Testis (tissue), 2 donors: ENCODE measurements at regions not wholly inside any gene's neighbourhood (a gene's known extent, or its start where the extent isn't known, plus 50 kb on each side); places are given as distances from the start of the nearest gene placed in this dataset.
"Not testable (repeated sequence)": the region's sequence is repeated elsewhere in the genome, so short reads cannot be mapped to it uniquely, and the experiment has no call there.

Experiments used
- DNase-seq: peaks from one replicate; pipeline ENCODE4 v3.0.0-alpha.2; 2019
- H3K27ac ChIP-seq, 2 donors: fragments of 200-600 bp; sonication (generic); one replicate each; pipeline ENCODE4 v1.5.1; 2019
- H3K27me3 ChIP-seq: fragments of 200-600 bp; sonication (generic); one replicate; pipeline ENCODE4 v1.5.1; 2019
- H3K36me3 ChIP-seq: fragments of 200-600 bp; sonication (generic); one replicate; pipeline ENCODE4 v1.5.1; 2017; ENCODE audit warnings: low read depth; ENCODE audit errors: missing control alignments
- H3K4me1 ChIP-seq: fragments of 200-600 bp; sonication (generic); one replicate; pipeline ENCODE4 v1.5.1; 2019
- H3K4me3 ChIP-seq, 2 donors: fragments of 200-600 bp; sonication (generic); one replicate each; pipeline ENCODE4 v1.5.1; 2017 to 2019
- H3K9me3 ChIP-seq: fragments of 200-600 bp; sonication (generic); one replicate; pipeline ENCODE4 v1.5.1; 2017
- CTCF ChIP-seq, 3 experiments: fragments of 450-650 bp in 2 of 3; fragments of 200-600 bp in 1 of 3; sonication (generic) in 1 of 3; IDR thresholded peaks; one replicate each; pipeline ENCODE4 v1.5.1; 2016 to 2019; ENCODE audit warnings: antibody characterized with exemption in 3 of 3, mild to moderate bottlenecking in 2 of 3, moderate library complexity in 1 of 3
- POLR2A ChIP-seq: fragments of 450-650 bp; IDR thresholded peaks from one replicate; pipeline ENCODE4 v1.6.1; 2017; ENCODE audit warnings: antibody characterized with exemption, mild to moderate bottlenecking, moderate library complexity
- WGBS, 2 donors: methylation state at CpG; one replicate each; pipeline ENCODE4 v1.1.5; 2018; 5-methylcytosine and 5-hydroxymethylcytosine counted together
- intact Hi-C: fragments of 100-400 bp; cut with DNase I; formaldehyde crosslinking; loops from one replicate; pipeline ENCODE4 v1.15.1; 2023; ENCODE audit warnings: low total_unique reads

DNA sequence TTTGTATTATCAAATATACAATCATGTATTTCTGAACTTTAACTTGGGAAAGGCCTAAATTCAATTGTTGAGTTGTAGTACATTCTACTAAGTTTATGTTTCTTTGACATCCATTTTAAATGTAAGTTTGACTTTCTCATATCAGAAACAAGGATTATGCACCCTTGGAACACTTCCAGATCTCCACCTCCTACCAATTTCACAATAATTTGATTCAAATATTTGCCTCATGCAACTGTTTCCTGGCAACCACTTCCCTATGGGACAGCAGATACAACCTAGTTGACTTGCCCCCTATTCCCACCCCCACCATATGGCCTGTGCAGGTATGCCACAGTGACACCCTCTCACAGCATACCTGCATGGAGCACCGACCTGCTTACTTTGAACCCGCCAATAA, 506.4 kb upstream of the PABPC4L start:
- TF ChIP-seq POLR2A (no peak), CTCF (IDR thresholded peaks at IDR 0.05) (no peak)
- no peak for DNase-seq
- no peaks in the 10 kb centered on the region for H3K36me3 ChIP-seq
- H3K9me3 ChIP-seq: no peaks in the 10 kb centered on the region
- WGBS, 2 donors: 92 to 100% methylated on average over 2 of the region's 2 CpGs
- H3K27me3 ChIP-seq: no peaks in the 10 kb centered on the region
- intact Hi-C loops: no loop called here
- no peaks in the 10 kb centered on the region for H3K4me1 ChIP-seq
- no peak overlapping the region for H3K4me3 ChIP-seq
- no peak overlapping the region for H3K27ac ChIP-seq

DNA sequence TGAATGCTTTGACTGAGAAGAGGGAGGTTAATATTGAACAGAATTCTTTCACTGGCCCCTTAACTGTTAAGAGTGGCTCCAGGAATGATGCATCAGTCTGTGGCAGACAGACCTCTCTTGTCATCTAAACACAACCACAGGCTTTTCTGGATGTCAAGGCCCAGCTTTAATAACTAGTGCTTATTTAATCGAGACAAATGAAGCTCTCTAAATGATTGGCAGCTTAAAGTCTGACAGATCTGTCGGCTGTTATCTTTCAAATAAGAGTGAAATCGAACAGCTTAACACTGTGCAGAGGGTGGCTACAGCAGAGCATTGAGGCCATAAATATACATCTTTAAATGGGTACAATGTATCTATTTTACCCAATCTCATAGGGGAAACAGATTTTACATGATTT, 500.8 kb upstream of the PABPC4L start:
- Histone ChIP-seq H3K9me3 (no peaks in the 10 kb centered on the region), H3K27ac (no peak overlapping the region), H3K36me3 (no peaks in the 10 kb centered on the region), H3K27me3 (no peaks in the 10 kb centered on the region), H3K4me1 (no peaks in the 10 kb centered on the region), H3K4me3 (no peak overlapping the region)
- TF ChIP-seq POLR2A: no peak
- TF ChIP-seq CTCF (IDR thresholded peaks at IDR 0.05): no peak
- intact Hi-C loops: no loop called here
- no peak for DNase-seq
- WGBS, 2 donors: 66 to 72% methylated on average over 3 of the region's 3 CpGs

DNA sequence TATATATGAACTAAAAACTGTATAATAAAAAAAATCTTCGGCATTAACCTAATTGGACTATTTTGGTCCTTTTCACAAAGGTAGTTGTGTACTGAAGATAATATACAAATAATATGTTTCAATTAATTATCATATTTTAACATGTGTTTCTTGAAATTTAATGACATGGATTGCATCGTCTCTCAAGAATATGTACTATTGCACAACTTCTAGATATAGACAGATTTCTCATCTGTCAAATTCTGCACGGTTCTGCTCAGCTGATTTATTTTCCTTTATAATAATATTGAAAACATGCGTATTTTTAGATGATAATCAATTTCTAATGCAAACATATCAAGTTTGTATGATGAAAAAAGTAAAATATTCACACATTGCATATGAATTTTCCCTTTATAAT, 498.7 kb upstream of the PABPC4L start:
- no peak overlapping the region for H3K4me3 ChIP-seq
- intact Hi-C loops: no loop called here
- no peaks in the 10 kb centered on the region for H3K9me3 ChIP-seq
- TF ChIP-seq POLR2A (no peak), CTCF (IDR thresholded peaks at IDR 0.05) (no peak)
- DNase-seq: no peak
- WGBS, 2 donors: 91 to 92% methylated on average over 4 of the region's 4 CpGs
- no peak overlapping the region for H3K27ac ChIP-seq
- H3K36me3 ChIP-seq: no peaks in the 10 kb centered on the region
- no peaks in the 10 kb centered on the region for H3K27me3 ChIP-seq
- no peaks in the 10 kb centered on the region for H3K4me1 ChIP-seq

DNA sequence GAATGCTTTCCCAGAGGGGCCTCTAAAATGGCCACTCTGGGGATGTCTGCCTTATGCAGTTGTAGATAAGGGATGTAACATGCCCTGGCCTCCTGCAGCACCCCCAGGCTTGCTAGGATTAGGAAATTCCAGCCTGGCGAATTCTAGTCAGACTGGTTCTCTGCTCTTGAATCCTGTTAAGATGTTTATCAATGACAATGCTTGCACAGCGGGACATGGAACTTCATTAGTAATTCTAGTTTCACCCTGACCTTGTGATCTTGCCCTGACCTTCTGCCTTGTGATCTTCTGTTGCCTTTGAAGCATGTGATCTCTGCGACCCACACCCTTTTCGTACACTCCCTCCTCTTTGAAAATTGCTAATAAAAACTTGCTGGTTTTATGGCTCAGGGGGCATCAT, 497.2 kb upstream of the PABPC4L start:
- H3K36me3 ChIP-seq, H3K9me3 ChIP-seq, H3K27me3 ChIP-seq, H3K4me1 ChIP-seq, intact Hi-C loops, H3K27ac ChIP-seq, H3K4me3 ChIP-seq, DNase-seq: not testable (repeated sequence)
- 90 to 92% methylated on average over 4 of the region's 4 CpGs for WGBS, 2 donors

GRCh38 chr4:134695433-134695832, 493.8 kb upstream of the PABPC4L start:
- 92 to 97% methylated on average over 1 of the region's 1 CpG for WGBS, 2 donors
- no peak overlapping the region for H3K4me3 ChIP-seq
- H3K4me1 ChIP-seq: no peaks in the 10 kb centered on the region
- intact Hi-C loops: no loop called here
- no peak overlapping the region for H3K27ac ChIP-seq
- H3K36me3 ChIP-seq: no peaks in the 10 kb centered on the region
- TF ChIP-seq CTCF (IDR thresholded peaks at IDR 0.05) (no peak), POLR2A (no peak)
- DNase-seq: no peak
- H3K9me3 ChIP-seq: no peaks in the 10 kb centered on the region
- no peaks in the 10 kb centered on the region for H3K27me3 ChIP-seq
